GM23338 (cell line): ENCODE measurements at regions not wholly inside any gene's neighbourhood (a gene's known extent, or its start where the extent isn't known, plus 50 kb on each side); places are given as distances from the start of the nearest gene placed in this dataset.

Experiments
- ATAC-seq: fragments of 200-7000 bp; cut with Tn5 transposase; 3 replicates; pipeline ENCODE4 v1.9.1; 2020
- DNase-seq: peaks from one replicate; pipeline ENCODE4 v3.0.0-alpha.2; 2015; ENCODE audit warnings: low spot score
- H2AFZ ChIP-seq: fragments of 200-600 bp; sonication (generic); 2 replicates; pipeline ENCODE4 v1.8.0; 2016; ENCODE audit warnings: antibody characterized with exemption, mild to moderate bottlenecking, moderate library complexity
- H3F3A ChIP-seq: fragments of 200-600 bp; sonication (generic); replicated peaks from 2 replicates; pipeline ENCODE4 v1.8.0; 2017; ENCODE audit warnings: antibody characterized with exemption, mixed run types, low read depth
- H3K27ac ChIP-seq: fragments of 200-600 bp; sonication (generic); 2 replicates; pipeline ENCODE4 v1.6.1; 2016; ENCODE audit warnings: low read depth
- H3K27me3 ChIP-seq: fragments of 200-600 bp; sonication (generic); 2 replicates; pipeline ENCODE4 v1.8.0; 2016; ENCODE audit warnings: mild to moderate bottlenecking, mixed run types, moderate library complexity; ENCODE audit not compliant: insufficient read depth
- H3K36me3 ChIP-seq: fragments of 200-600 bp; sonication (generic); 2 replicates; pipeline ENCODE4 v1.8.0; 2016; ENCODE audit warnings: mild to moderate bottlenecking; ENCODE audit not compliant: insufficient read depth
- H3K4me1 ChIP-seq: fragments of 200-600 bp; sonication (generic); 2 replicates; pipeline ENCODE4 v1.8.0; 2016; ENCODE audit warnings: mild to moderate bottlenecking, moderate library complexity; ENCODE audit not compliant: insufficient read depth
- H3K4me2 ChIP-seq: fragments of 200-600 bp; sonication (generic); 2 replicates; pipeline ENCODE4 v1.7.1; 2017; ENCODE audit warnings: mixed run types
- H3K4me3 ChIP-seq: fragments of 200-600 bp; sonication (generic); 2 replicates; pipeline ENCODE4 v1.6.1; 2016; ENCODE audit warnings: mixed run types
- H3K79me2 ChIP-seq: fragments of 200-600 bp; sonication (generic); replicated peaks from 2 replicates; pipeline ENCODE4 v1.8.0; 2017; ENCODE audit warnings: mild to moderate bottlenecking; ENCODE audit not compliant: insufficient read depth
- H3K9me2 ChIP-seq: fragments of 200-600 bp; sonication (generic); 2 replicates; pipeline ENCODE4 v1.8.0; 2017; ENCODE audit not compliant: insufficient read depth
- H4K20me1 ChIP-seq: fragments of 200-600 bp; sonication (generic); replicated peaks from 2 replicates; pipeline ENCODE4 v1.8.0; 2017; ENCODE audit warnings: mild to moderate bottlenecking; ENCODE audit not compliant: insufficient read depth
- H3K27ac Mint-ChIP-seq: 2 replicates; pipeline ENCODE4 v1.8.0; 2020; ENCODE audit warnings: inconsistent platforms, mild to moderate bottlenecking, moderate library complexity, mixed read lengths
- H3K27me3 Mint-ChIP-seq: 3 replicates; pipeline ENCODE4 v1.8.0; 2022; ENCODE audit warnings: low read depth, mild to moderate bottlenecking, moderate library complexity, mixed read lengths, inconsistent platforms; ENCODE audit not compliant: insufficient read depth, poor library complexity
- H3K36me3 Mint-ChIP-seq: 3 replicates; pipeline ENCODE4 v1.8.0; 2021; ENCODE audit warnings: low read depth, mild to moderate bottlenecking, inconsistent platforms, moderate library complexity, mixed read lengths
- H3K4me1 Mint-ChIP-seq: 3 replicates; pipeline ENCODE4 v1.8.0; 2020; ENCODE audit warnings: mild to moderate bottlenecking, inconsistent platforms, mixed read lengths
- H3K4me3 Mint-ChIP-seq: 3 replicates; pipeline ENCODE4 v1.8.0; 2021; ENCODE audit warnings: moderate library complexity, mild to moderate bottlenecking, inconsistent platforms, mixed read lengths
- H3K9me3 Mint-ChIP-seq: 3 replicates; pipeline ENCODE4 v1.8.0; 2020; ENCODE audit warnings: moderate library complexity, mild to moderate bottlenecking, inconsistent platforms, mixed read lengths
- CREB1 ChIP-seq: fragments of 250-450 bp; sonication (Bioruptor Pico); IDR thresholded peaks from 2 replicates; pipeline ENCODE4 v1.5.0; 2020; ENCODE audit warnings: low read depth, mild to moderate bottlenecking, moderate library complexity
- CTCF ChIP-seq, 2 experiments: fragments of 200-600 bp in 1 of 2; sonication (generic) in 1 of 2; conservative IDR thresholded peaks; 2 replicates each; pipeline versions ENCODE4 v1.5.1 to v1.6.1; 2016 to 2017; ENCODE audit warnings: antibody characterized with exemption in 2 of 2, low read depth in 2 of 2, mild to moderate bottlenecking in 2 of 2, moderate library complexity in 1 of 2
- EZH2 ChIP-seq: fragments of 200-600 bp; sonication (generic); IDR thresholded peaks from one replicate; pipeline ENCODE4 v1.8.0; 2017; ENCODE audit warnings: antibody characterized with exemption, mild to moderate bottlenecking, low read depth; ENCODE audit not compliant: unreplicated experiment
- EZH2phosphoT487 ChIP-seq: fragments of 200-600 bp; sonication (generic); IDR thresholded peaks from one replicate; pipeline ENCODE4 v1.8.1; 2018; ENCODE audit warnings: antibody characterized with exemption; ENCODE audit not compliant: unreplicated experiment
- JUNB ChIP-seq: IDR thresholded peaks from one replicate; pipeline ENCODE4 v1.6.1; 2016; ENCODE audit warnings: antibody characterized with exemption; ENCODE audit not compliant: unreplicated experiment
- NANOG ChIP-seq: IDR thresholded peaks from 2 replicates; pipeline ENCODE4 v1.6.1; 2016; ENCODE audit warnings: antibody characterized with exemption, borderline replicate concordance
- POLR2AphosphoS5 ChIP-seq: IDR thresholded peaks from 2 replicates; pipeline ENCODE4 v1.6.1; 2016; ENCODE audit warnings: antibody characterized with exemption, low read depth
- REST ChIP-seq: IDR thresholded peaks from one replicate; pipeline ENCODE4 v1.6.1; 2018; ENCODE audit warnings: antibody characterized with exemption; ENCODE audit not compliant: unreplicated experiment
- STAT1 ChIP-seq: IDR thresholded peaks from one replicate; pipeline ENCODE4 v1.6.1; 2016; ENCODE audit warnings: antibody characterized with exemption; ENCODE audit not compliant: unreplicated experiment
- ZNF114 ChIP-seq: fragments of 250-450 bp; sonication (Bioruptor Pico); IDR thresholded peaks from 2 replicates; pipeline ENCODE4 v1.5.0; 2020; ENCODE audit warnings: mild to moderate bottlenecking, moderate library complexity
- ZNF331 ChIP-seq: fragments of 250-450 bp; sonication (Bioruptor Pico); IDR thresholded peaks from 2 replicates; pipeline ENCODE4 v1.5.0; 2020; ENCODE audit warnings: low read depth, mild to moderate bottlenecking, moderate library complexity
- TF ChIP-seq, protein P1 (sequence below): fragments of 250-450 bp; sonication (Bioruptor Pico); IDR thresholded peaks from 2 replicates; pipeline ENCODE4 v1.5.0; 2020; ENCODE audit warnings: mild to moderate bottlenecking, moderate library complexity
- TF ChIP-seq, protein P2 (sequence below): IDR thresholded peaks from 2 replicates; pipeline ENCODE4 v1.6.1; 2016; ENCODE audit warnings: antibody characterized with exemption

- Histone ChIP-seq H3F3A (no peaks in the 10 kb centered on the region), H3K36me3 (no peaks in the 10 kb centered on the region), H3K4me3 (no peak overlapping the region), H3K79me2 (no peaks in the 10 kb centered on the region), H3K4me2 (no peak overlapping the region), H3K4me1 (no peaks in the 10 kb centered on the region), H3K9me2 (no peaks in the 10 kb centered on the region), H3K27me3 (no peaks in the 10 kb centered on the region), H4K20me1 (no peaks in the 10 kb centered on the region), H3K27ac (no peak overlapping the region), H2AFZ (no peak overlapping the region)
- H3K27me3 Mint-ChIP-seq, result peaks cover 7% of the 10 kb centered on the region
- no peak overlapping the region for H3K4me3 Mint-ChIP-seq
- H3K9me3 Mint-ChIP-seq, result peaks cover 3% of the 10 kb centered on the region; the same call in 1 of the 3 replicates
- ATAC-seq, result no peak
- peaks cover 26% of the 10 kb centered on the region for H3K4me1 Mint-ChIP-seq
- H3K27ac Mint-ChIP-seq, result no peak overlapping the region
- DNase-seq, result no peak
- TF ChIP-seq STAT1 (no peak), JUNB (no peak), ZNF331 (CRISPR knock-in tag) (no peak), ZNF114 (no peak), REST (no peak), EZH2phosphoT487 (no peak), NANOG (no peak), EZH2 (no peak), CTCF (conservative IDR thresholded peaks at IDR 0.05; ENCODE audit: low read depth in 2 of 2) (no peak), POLR2AphosphoS5 (no peak), CREB1 (CRISPR knock-in tag) (no peak)
- TF ChIP-seq, protein P1, sequence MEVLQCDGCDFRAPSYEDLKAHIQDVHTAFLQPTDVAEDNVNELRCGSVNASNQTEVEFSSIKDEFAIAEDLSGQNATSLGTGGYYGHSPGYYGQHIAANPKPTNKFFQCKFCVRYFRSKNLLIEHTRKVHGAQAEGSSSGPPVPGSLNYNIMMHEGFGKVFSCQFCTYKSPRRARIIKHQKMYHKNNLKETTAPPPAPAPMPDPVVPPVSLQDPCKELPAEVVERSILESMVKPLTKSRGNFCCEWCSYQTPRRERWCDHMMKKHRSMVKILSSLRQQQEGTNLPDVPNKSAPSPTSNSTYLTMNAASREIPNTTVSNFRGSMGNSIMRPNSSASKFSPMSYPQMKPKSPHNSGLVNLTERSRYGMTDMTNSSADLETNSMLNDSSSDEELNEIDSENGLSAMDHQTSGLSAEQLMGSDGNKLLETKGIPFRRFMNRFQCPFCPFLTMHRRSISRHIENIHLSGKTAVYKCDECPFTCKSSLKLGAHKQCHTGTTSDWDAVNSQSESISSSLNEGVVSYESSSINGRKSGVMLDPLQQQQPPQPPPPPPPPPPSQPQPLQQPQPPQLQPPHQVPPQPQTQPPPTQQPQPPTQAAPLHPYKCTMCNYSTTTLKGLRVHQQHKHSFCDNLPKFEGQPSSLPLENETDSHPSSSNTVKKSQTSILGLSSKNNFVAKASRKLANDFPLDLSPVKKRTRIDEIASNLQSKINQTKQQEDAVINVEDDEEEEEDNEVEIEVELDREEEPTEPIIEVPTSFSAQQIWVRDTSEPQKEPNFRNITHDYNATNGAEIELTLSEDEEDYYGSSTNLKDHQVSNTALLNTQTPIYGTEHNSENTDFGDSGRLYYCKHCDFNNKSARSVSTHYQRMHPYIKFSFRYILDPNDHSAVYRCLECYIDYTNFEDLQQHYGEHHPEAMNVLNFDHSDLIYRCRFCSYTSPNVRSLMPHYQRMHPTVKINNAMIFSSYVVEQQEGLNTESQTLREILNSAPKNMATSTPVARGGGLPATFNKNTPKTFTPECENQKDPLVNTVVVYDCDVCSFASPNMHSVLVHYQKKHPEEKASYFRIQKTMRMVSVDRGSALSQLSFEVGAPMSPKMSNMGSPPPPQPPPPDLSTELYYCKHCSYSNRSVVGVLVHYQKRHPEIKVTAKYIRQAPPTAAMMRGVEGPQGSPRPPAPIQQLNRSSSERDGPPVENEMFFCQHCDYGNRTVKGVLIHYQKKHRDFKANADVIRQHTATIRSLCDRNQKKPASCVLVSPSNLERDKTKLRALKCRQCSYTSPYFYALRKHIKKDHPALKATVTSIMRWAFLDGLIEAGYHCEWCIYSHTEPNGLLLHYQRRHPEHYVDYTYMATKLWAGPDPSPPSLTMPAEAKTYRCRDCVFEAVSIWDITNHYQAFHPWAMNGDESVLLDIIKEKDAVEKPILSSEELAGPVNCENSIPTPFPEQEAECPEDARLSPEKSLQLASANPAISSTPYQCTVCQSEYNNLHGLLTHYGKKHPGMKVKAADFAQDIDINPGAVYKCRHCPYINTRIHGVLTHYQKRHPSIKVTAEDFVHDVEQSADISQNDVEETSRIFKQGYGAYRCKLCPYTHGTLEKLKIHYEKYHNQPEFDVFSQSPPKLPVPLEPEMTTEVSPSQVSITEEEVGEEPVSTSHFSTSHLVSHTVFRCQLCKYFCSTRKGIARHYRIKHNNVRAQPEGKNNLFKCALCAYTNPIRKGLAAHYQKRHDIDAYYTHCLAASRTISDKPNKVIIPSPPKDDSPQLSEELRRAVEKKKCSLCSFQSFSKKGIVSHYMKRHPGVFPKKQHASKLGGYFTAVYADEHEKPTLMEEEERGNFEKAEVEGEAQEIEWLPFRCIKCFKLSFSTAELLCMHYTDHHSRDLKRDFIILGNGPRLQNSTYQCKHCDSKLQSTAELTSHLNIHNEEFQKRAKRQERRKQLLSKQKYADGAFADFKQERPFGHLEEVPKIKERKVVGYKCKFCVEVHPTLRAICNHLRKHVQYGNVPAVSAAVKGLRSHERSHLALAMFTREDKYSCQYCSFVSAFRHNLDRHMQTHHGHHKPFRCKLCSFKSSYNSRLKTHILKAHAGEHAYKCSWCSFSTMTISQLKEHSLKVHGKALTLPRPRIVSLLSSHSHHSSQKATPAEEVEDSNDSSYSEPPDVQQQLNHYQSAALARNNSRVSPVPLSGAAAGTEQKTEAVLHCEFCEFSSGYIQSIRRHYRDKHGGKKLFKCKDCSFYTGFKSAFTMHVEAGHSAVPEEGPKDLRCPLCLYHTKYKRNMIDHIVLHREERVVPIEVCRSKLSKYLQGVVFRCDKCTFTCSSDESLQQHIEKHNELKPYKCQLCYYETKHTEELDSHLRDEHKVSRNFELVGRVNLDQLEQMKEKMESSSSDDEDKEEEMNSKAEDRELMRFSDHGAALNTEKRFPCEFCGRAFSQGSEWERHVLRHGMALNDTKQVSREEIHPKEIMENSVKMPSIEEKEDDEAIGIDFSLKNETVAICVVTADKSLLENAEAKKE, result no peak
- TF ChIP-seq, protein P2, sequence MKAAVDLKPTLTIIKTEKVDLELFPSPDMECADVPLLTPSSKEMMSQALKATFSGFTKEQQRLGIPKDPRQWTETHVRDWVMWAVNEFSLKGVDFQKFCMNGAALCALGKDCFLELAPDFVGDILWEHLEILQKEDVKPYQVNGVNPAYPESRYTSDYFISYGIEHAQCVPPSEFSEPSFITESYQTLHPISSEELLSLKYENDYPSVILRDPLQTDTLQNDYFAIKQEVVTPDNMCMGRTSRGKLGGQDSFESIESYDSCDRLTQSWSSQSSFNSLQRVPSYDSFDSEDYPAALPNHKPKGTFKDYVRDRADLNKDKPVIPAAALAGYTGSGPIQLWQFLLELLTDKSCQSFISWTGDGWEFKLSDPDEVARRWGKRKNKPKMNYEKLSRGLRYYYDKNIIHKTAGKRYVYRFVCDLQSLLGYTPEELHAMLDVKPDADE, result no peak
- H3K36me3 Mint-ChIP-seq, result no peaks in the 10 kb centered on the region
Observed at GRCh38 chr11:134539285-134539684, 127.2 kb upstream of the B3GAT1 start.
